Mesenchymal stem cell (in vitro differentiated cells and primary cell): ENCODE measurements at regions not wholly inside any gene's neighbourhood (a gene's known extent, or its start where the extent isn't known, plus 50 kb on each side); places are given as distances from the start of the nearest gene placed in this dataset.

Experiments
- DNase-seq: peaks from one replicate; pipeline ENCODE4 v3.0.0-alpha.2; 2013
- H2AFZ ChIP-seq: one replicate; pipeline ENCODE4 v1.6.1; 2013; ENCODE audit warnings: low read depth, mild to moderate bottlenecking, control low read depth, inconsistent platforms, low read length, moderate library complexity
- H2AK5ac ChIP-seq: 2 replicates; pipeline ENCODE4 v1.6.1; 2013; ENCODE audit warnings: low read length, moderate library complexity, mild to moderate bottlenecking, inconsistent platforms; ENCODE audit not compliant: severe bottlenecking
- H2BK120ac ChIP-seq: one replicate; pipeline ENCODE4 v1.6.1; 2013; ENCODE audit warnings: low read depth, mild to moderate bottlenecking, inconsistent platforms, low read length, moderate library complexity
- H2BK12ac ChIP-seq, 2 experiments: one replicate each; pipeline ENCODE4 v1.6.1; 2013; ENCODE audit warnings: inconsistent platforms in 2 of 2, low read length in 2 of 2, mild to moderate bottlenecking in 2 of 2, moderate library complexity in 2 of 2, control low read depth in 1 of 2
- H2BK15ac ChIP-seq: one replicate; pipeline ENCODE4 v1.6.1; 2013; ENCODE audit warnings: mild to moderate bottlenecking, low read depth, inconsistent platforms; ENCODE audit not compliant: poor library complexity, severe bottlenecking
- H2BK5ac ChIP-seq: 2 replicates; pipeline ENCODE4 v1.6.1; 2013; ENCODE audit warnings: low read depth, mild to moderate bottlenecking, low read length, control low read depth, inconsistent platforms; ENCODE audit not compliant: poor library complexity, severe bottlenecking
- H3K14ac ChIP-seq, 2 experiments: one replicate each; pipeline ENCODE4 v1.6.1; 2013; ENCODE audit warnings: inconsistent platforms in 2 of 2, low read length in 2 of 2, control low read depth in 1 of 2, mild to moderate bottlenecking in 1 of 2, moderate library complexity in 1 of 2
- H3K18ac ChIP-seq, 2 experiments: one replicate each; pipeline ENCODE4 v1.6.1; 2013; ENCODE audit warnings: inconsistent platforms in 2 of 2, low read length in 2 of 2, control low read depth in 1 of 2, low read depth in 1 of 2, mild to moderate bottlenecking in 1 of 2
- H3K23ac ChIP-seq, 2 experiments: one replicate each; pipeline ENCODE4 v1.6.1; 2013; ENCODE audit warnings: inconsistent platforms in 2 of 2, low read length in 2 of 2, mild to moderate bottlenecking in 2 of 2, moderate library complexity in 2 of 2, control low read depth in 1 of 2
- H3K27ac ChIP-seq: 2 replicates; pipeline ENCODE4 v1.5.1; 2013; ENCODE audit warnings: mild to moderate bottlenecking, moderate library complexity, low read length, control low read depth, inconsistent platforms; ENCODE audit not compliant: poor library complexity, severe bottlenecking
- H3K27me3 ChIP-seq, 2 experiments: 2 replicates each; pipeline versions ENCODE4 v1.6.1 to v1.7.0; 2013; ENCODE audit warnings: low read length in 2 of 2, mild to moderate bottlenecking in 2 of 2, moderate library complexity in 2 of 2, control low read depth in 1 of 2, inconsistent platforms in 1 of 2; ENCODE audit not compliant: control insufficient read depth in 1 of 2, insufficient read depth in 1 of 2
- H3K36me3 ChIP-seq, 2 experiments: 2 replicates each; pipeline versions ENCODE4 v1.6.1 to v1.7.0; 2013; ENCODE audit warnings: low read length in 2 of 2, control low read depth in 1 of 2, inconsistent platforms in 1 of 2, low read depth in 1 of 2, mild to moderate bottlenecking in 1 of 2; ENCODE audit not compliant: insufficient read depth in 2 of 2, control insufficient read depth in 1 of 2
- H3K4ac ChIP-seq, 2 experiments: one replicate each; pipeline ENCODE4 v1.6.1; 2013; ENCODE audit warnings: inconsistent platforms in 2 of 2, low read length in 2 of 2, mild to moderate bottlenecking in 2 of 2, moderate library complexity in 2 of 2, control low read depth in 1 of 2, low read depth in 1 of 2
- H3K4me1 ChIP-seq: 2 replicates; pipeline ENCODE4 v1.6.1; 2013; ENCODE audit warnings: low read depth, low read length, control low read depth; ENCODE audit not compliant: control insufficient read depth, insufficient read depth
- H3K4me2 ChIP-seq: 2 replicates; pipeline ENCODE4 v1.6.1; 2013; ENCODE audit warnings: low read length, mild to moderate bottlenecking, inconsistent platforms; ENCODE audit not compliant: poor library complexity, severe bottlenecking
- H3K4me3 ChIP-seq, 2 experiments: 2 replicates each; pipeline versions ENCODE4 v1.5.1 to v1.7.0; 2013; ENCODE audit warnings: low read length in 2 of 2, mild to moderate bottlenecking in 2 of 2, control low read depth in 1 of 2, low read depth in 1 of 2; ENCODE audit not compliant: insufficient read depth in 1 of 2
- H3K79me1 ChIP-seq: replicated peaks from 2 replicates; pipeline ENCODE4 v1.6.1; 2013; ENCODE audit warnings: mild to moderate bottlenecking, control low read depth, low read length, inconsistent platforms; ENCODE audit not compliant: poor library complexity, severe bottlenecking
- H3K9ac ChIP-seq: 2 replicates; pipeline ENCODE4 v1.7.0; 2013; ENCODE audit warnings: mild to moderate bottlenecking, low read length, moderate library complexity
- H3K9me3 ChIP-seq: 2 replicates; pipeline ENCODE4 v1.7.0; 2013; ENCODE audit warnings: mild to moderate bottlenecking, low read length; ENCODE audit not compliant: control insufficient read depth
- H4K8ac ChIP-seq: one replicate; pipeline ENCODE4 v1.6.1; 2013; ENCODE audit warnings: inconsistent platforms, mild to moderate bottlenecking, low read length, moderate library complexity
- H4K91ac ChIP-seq: one replicate; pipeline ENCODE4 v1.6.1; 2013; ENCODE audit warnings: mild to moderate bottlenecking, low read length, inconsistent platforms
- WGBS: methylation state at CpG from one replicate; pipeline ENCODE4 v1.1.7; 2013; ENCODE audit warnings: mixed read lengths; 5-methylcytosine and 5-hydroxymethylcytosine counted together

DNA sequence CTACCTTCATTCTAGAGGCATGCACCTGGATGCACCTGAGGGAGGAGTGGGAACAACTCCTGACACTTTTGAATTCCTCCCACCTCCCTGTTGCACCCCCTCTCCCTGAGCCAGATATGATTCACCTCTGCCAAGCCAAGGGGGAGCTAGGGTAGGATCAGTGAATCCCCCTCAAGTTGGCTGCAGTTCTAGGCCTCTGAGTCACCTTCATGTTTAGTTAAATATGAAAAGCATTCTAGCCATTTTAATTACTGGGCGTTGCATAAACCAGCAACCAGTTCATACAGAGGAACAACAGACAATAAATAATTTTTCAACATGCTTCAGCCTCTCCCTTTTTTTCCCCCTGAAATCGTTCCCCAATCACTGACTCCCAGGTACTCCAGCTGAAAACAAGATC is 1440.2 kb downstream of the ADGRL3 start:
- H3K27me3 ChIP-seq: no peaks in the 10 kb centered on the region
- no peak overlapping the region for H3K14ac ChIP-seq
- no peak overlapping the region for H3K27ac ChIP-seq
- H2AK5ac ChIP-seq: no peak overlapping the region
- H2BK5ac ChIP-seq: no peak overlapping the region
- no peaks in the 10 kb centered on the region for H3K79me1 ChIP-seq
- no peak overlapping the region for H3K4me3 ChIP-seq
- no peaks in the 10 kb centered on the region for H3K9me3 ChIP-seq
- no peak overlapping the region for H3K9ac ChIP-seq
- 23% methylated on average over 2 of the region's 2 CpGs for WGBS
- no peak overlapping the region for H4K91ac ChIP-seq
- DNase-seq: no peak
- H3K18ac ChIP-seq: no peak overlapping the region
- no peaks in the 10 kb centered on the region for H3K36me3 ChIP-seq
- H2AFZ ChIP-seq: no peak overlapping the region
- no peak overlapping the region for H3K4me2 ChIP-seq
- H3K23ac ChIP-seq: no peak overlapping the region
- no peak overlapping the region for H2BK12ac ChIP-seq
- H3K4me1 ChIP-seq: no peaks in the 10 kb centered on the region
- H2BK15ac ChIP-seq: no peak overlapping the region
- H2BK120ac ChIP-seq: no peak overlapping the region
- no peak overlapping the region for H4K8ac ChIP-seq
- no peak overlapping the region for H3K4ac ChIP-seq

DNA sequence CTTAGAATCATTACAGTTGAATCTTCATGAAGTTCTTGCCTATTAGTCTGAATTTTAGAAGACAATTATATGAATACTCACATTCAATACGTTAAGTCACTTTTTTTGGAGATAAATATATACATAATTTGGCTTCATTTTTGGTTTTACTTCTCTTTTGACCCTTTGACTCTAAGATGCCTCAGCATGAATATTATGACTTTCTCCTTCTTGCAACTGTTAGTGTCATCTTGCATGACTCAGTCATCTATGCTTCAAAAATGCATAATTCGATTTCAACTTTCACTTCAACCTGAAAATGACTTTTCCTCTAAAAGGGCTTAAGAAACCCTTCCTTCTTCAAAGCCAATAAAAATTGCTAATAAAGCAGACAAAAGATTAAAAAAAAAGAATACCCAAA is 1427.5 kb downstream of the ADGRL3 start:
- no peaks in the 10 kb centered on the region for H3K4me1 ChIP-seq
- no peak overlapping the region for H3K4me3 ChIP-seq
- no peaks in the 10 kb centered on the region for H3K36me3 ChIP-seq
- no peak overlapping the region for H2BK15ac ChIP-seq
- no peak overlapping the region for H3K4ac ChIP-seq
- H3K14ac ChIP-seq: no peak overlapping the region
- no peak overlapping the region for H2BK120ac ChIP-seq
- H2AK5ac ChIP-seq: no peak overlapping the region
- no peaks in the 10 kb centered on the region for H3K27me3 ChIP-seq
- no peak overlapping the region for H2BK12ac ChIP-seq
- no peaks in the 10 kb centered on the region for H3K79me1 ChIP-seq
- H3K4me2 ChIP-seq: no peak overlapping the region
- H3K27ac ChIP-seq: no peak overlapping the region
- H4K91ac ChIP-seq: no peak overlapping the region
- H3K9me3 ChIP-seq: no peaks in the 10 kb centered on the region
- no peak overlapping the region for H3K23ac ChIP-seq
- no peak overlapping the region for H2AFZ ChIP-seq
- no peak overlapping the region for H2BK5ac ChIP-seq
- no peak overlapping the region for H3K18ac ChIP-seq
- H3K9ac ChIP-seq: no peak overlapping the region
- no peak overlapping the region for H4K8ac ChIP-seq
- WGBS: 58% methylated on average over 1 of the region's 2 CpGs
- no peak for DNase-seq

DNA sequence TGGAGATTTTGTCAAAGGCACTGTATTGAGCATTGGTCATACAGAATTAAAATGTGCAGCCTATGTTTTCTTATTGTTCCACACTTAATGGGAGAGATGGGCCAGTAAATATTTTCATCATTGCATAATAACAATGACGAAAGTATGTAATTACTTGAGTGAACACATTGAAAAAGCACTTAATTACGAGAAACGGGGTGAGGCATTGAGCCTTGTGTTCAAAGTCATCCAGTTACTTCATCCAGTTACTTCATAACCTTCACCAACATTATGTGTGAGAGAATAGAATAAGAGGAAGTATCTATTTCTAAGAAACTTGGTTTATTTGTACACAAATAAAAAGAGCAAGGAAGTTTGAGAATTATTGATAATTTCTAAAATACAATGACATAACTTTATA is 1427.0 kb downstream of the ADGRL3 start:
- Histone ChIP-seq H3K14ac (no peak overlapping the region), H3K27ac (no peak overlapping the region), H3K4me1 (no peaks in the 10 kb centered on the region), H3K23ac (no peak overlapping the region), H2BK12ac (no peak overlapping the region), H3K4me3 (no peak overlapping the region), H3K79me1 (no peaks in the 10 kb centered on the region), H2BK5ac (no peak overlapping the region), H2AFZ (no peak overlapping the region), H3K4ac (no peak overlapping the region), H3K4me2 (no peak overlapping the region), H3K9ac (no peak overlapping the region), H2BK15ac (no peak overlapping the region), H3K36me3 (no peaks in the 10 kb centered on the region), H3K27me3 (no peaks in the 10 kb centered on the region), H3K9me3 (no peaks in the 10 kb centered on the region), H4K8ac (no peak overlapping the region), H2AK5ac (no peak overlapping the region), H4K91ac (no peak overlapping the region), H2BK120ac (no peak overlapping the region), H3K18ac (no peak overlapping the region)
- no peak for DNase-seq
- 80% methylated on average over 1 of the region's 3 CpGs for WGBS

DNA sequence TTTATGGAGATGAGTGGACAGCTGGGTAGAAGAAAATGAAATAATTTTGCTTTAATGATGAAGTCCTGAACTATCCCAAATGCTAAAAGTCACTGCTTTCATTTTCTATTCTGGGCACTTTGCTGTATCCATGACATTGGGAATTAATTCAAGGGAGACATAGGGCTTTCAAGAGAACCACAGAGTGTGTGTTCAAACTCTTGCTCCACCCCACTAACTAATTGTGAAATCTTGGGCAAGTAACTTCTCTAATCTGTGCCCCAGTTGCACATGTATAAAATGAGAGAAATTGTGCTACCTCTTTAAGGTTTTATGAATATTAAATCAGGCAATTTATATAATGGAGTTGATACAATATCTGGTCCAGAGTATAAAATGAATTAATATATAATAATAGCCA is 1422.0 kb downstream of the ADGRL3 start:
- no peak overlapping the region for H2AK5ac ChIP-seq
- no peak overlapping the region for H3K27ac ChIP-seq
- no peak overlapping the region for H3K14ac ChIP-seq
- H3K27me3 ChIP-seq: no peaks in the 10 kb centered on the region
- no peak overlapping the region for H2BK12ac ChIP-seq
- H3K23ac ChIP-seq: no peak overlapping the region
- H2BK5ac ChIP-seq: no peak overlapping the region
- H3K18ac ChIP-seq: no peak overlapping the region
- H3K4me2 ChIP-seq: no peak overlapping the region
- DNase-seq: no peak
- no peak overlapping the region for H2BK120ac ChIP-seq
- H3K36me3 ChIP-seq: no peaks in the 10 kb centered on the region
- H3K79me1 ChIP-seq: no peaks in the 10 kb centered on the region
- no peak overlapping the region for H2AFZ ChIP-seq
- H3K9ac ChIP-seq: no peak overlapping the region
- H3K4me1 ChIP-seq: no peaks in the 10 kb centered on the region
- H4K8ac ChIP-seq: no peak overlapping the region
- H2BK15ac ChIP-seq: no peak overlapping the region
- no peak overlapping the region for H3K4ac ChIP-seq
- no peak overlapping the region for H4K91ac ChIP-seq
- peaks cover 3% of the 10 kb centered on the region for H3K9me3 ChIP-seq
- no peak overlapping the region for H3K4me3 ChIP-seq
